Tibial nerve (tissue), 4 donors: ENCODE measurements at regions not wholly inside any gene's neighbourhood (a gene's known extent, or its start where the extent isn't known, plus 50 kb on each side); places are given as distances from the start of the nearest gene placed in this dataset.

ENCODE experiments used
- EP300 ChIP-seq, 2 donors: sonication (generic); formaldehyde crosslinking; IDR thresholded peaks; one replicate each; pipeline ENCODE4 v1.6.1; 2017; ENCODE audit warnings: antibody characterized with exemption in 2 of 2, mild to moderate bottlenecking in 1 of 2
- POLR2A ChIP-seq, 2 donors: fragments of 450-650 bp; IDR thresholded peaks; one replicate each; pipeline ENCODE4 v1.6.1; 2017; ENCODE audit warnings: antibody characterized with exemption in 2 of 2, mild to moderate bottlenecking in 2 of 2, moderate library complexity in 2 of 2
- TF ChIP-seq, protein P1 (sequence below), 5 experiments: fragments of 200-600 bp in 3 of 5; fragments of 450-650 bp in 2 of 5; sonication (generic) in 3 of 5; IDR thresholded peaks; one replicate each; pipeline ENCODE4 v1.5.1; 2016 to 2019; ENCODE audit warnings: antibody characterized with exemption in 5 of 5, mild to moderate bottlenecking in 3 of 5, moderate library complexity in 2 of 5

- TF ChIP-seq, protein P1, sequence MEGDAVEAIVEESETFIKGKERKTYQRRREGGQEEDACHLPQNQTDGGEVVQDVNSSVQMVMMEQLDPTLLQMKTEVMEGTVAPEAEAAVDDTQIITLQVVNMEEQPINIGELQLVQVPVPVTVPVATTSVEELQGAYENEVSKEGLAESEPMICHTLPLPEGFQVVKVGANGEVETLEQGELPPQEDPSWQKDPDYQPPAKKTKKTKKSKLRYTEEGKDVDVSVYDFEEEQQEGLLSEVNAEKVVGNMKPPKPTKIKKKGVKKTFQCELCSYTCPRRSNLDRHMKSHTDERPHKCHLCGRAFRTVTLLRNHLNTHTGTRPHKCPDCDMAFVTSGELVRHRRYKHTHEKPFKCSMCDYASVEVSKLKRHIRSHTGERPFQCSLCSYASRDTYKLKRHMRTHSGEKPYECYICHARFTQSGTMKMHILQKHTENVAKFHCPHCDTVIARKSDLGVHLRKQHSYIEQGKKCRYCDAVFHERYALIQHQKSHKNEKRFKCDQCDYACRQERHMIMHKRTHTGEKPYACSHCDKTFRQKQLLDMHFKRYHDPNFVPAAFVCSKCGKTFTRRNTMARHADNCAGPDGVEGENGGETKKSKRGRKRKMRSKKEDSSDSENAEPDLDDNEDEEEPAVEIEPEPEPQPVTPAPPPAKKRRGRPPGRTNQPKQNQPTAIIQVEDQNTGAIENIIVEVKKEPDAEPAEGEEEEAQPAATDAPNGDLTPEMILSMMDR (IDR thresholded peaks at IDR 0.05): no peak
- TF ChIP-seq POLR2A (IDR thresholded peaks at IDR 0.05): no peak
- TF ChIP-seq EP300 (IDR thresholded peaks at IDR 0.05): no peak
Measured at GRCh38 chr17:62901544-62901943, 64.5 kb upstream of the TANC2 start.
